Embryonic facial prominence (tissue), 1 donor: ENCODE measurements at regions not wholly inside any gene's neighbourhood (a gene's known extent, or its start where the extent isn't known, plus 50 kb on each side); places are given as distances from the start of the nearest gene placed in this dataset.
"Not testable (repeated sequence)": the region's sequence is repeated elsewhere in the genome, so short reads cannot be mapped to it uniquely, and the experiment has no call there.

Source experiments
- DNase-seq: peaks from one replicate; pipeline ENCODE4 v3.0.0-alpha.2; 2016; ENCODE audit errors: extremely low spot score

DNA sequence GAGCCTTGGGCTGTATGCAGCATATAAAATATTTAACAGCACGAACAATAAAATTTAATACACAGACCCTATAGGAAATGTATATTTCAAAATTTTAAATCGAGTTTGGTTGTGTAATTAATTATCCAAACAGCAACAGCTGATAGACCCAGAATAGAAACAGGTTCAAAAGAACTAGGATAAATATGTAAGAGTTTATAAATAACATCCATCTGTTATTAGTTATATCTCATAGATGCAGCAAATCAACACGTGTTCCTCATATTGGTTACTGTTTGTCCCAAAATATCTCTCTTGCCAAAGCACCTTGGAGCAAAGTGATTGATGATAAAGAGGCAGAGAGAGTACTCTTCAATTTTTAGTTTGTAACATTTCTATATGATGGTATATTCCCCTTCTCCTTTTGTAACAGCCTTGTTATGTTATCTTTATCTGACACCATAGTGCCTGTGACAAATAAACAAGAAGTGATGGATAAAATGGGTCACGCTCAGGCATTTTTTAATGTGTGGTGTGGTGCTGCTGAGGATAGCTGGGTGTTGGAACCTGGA is 260.6 kb upstream of the NBEA start:
- DNase-seq = no peak

DNA sequence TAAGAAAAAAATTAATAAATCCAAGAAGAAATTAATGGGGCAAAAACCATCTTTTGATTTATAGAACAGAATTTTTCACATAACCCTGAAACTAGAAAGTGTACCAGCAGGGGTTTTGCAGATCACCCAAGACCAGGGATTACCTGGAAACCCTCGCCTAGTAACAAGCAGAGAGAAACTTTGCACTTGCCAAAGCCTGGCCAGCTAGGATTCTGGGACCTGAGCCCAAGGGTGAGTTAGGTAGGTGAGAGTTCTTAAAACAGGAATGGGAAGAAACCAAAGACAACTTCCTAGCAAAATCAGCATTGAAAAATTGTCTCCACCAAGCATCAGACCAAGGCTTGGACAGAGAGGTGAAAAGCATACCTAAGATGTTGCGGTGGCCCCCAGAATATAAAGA is 247.0 kb upstream of the NBEA start:
- DNase-seq = no peak

DNA sequence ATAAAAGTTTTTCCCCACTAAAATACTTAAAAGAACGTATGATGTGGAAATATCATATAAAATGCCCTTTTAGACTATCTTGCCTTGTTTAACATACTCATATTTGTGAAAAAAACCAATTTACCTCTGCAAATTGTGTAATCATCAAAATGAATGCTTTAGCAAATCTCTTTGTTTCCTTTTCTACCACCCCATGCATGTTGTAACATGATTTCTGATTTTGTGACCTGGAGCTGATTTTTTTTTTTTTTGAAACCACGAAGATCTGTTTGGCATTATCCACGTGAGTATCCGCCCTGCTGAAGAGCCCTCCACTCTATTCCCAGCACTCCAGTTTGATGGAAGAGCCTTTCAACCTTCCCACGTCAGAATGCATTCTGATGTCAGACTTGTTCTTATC is 245.8 kb upstream of the NBEA start:
- DNase-seq = no peak

DNA sequence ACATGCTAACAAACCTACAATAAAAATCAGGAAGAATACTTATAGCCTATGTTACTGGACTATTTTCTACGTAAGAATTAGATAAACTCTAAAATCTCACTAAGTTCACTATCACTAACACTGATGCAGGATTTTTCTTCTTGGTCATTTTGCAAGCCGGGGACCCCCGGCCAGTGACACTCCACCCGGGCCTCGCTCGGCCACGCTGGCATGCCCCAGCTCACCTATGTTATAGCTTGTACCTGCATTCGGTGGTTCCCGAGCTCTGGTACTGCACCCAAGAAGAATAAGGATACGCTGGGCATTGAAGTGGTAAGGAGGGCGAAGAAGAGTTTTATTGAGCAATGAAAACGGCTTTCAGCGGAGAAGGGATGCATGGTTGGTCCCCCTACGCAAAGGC is 245.3 kb upstream of the NBEA start:
- no peak for DNase-seq

DNA sequence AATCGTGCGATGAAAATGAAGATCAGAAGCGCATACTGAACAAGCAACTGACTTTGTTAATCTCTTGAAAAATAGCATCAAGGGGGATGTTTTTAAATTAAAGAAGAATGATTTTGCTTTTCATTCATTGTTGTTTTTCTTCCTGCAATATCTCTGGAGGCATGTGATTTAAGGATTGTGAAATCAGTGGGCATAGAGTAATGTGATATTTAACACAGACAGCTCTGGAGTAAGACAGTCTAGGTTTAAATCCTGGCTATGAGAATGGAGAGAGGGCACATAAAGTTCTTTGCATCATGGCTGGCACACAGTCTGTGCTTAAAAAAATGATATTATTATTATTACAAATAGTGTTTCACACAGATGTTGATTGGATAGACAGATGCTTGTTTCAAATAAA is 243.1 kb upstream of the NBEA start:
- no peak for DNase-seq

DNA sequence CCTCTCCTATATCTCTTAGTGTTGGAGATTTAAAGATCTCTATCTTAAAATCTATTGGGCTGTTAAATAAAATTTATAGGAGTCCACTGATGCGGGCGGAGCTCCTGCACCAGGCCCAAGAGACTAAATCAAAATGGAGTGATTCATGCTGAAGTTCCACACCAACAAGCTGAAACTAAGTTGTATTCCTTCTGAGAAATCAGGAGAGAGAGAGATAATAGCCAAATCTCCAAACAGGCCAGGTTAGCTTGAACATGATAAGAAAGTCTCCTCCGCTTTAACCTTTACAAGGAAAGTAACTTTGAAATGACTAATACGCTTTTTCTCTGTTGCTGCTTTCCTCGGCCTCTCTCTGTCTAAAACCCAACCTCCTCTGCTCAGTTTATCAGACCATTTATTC is 241.9 kb upstream of the NBEA start:
- DNase-seq = no peak

DNA sequence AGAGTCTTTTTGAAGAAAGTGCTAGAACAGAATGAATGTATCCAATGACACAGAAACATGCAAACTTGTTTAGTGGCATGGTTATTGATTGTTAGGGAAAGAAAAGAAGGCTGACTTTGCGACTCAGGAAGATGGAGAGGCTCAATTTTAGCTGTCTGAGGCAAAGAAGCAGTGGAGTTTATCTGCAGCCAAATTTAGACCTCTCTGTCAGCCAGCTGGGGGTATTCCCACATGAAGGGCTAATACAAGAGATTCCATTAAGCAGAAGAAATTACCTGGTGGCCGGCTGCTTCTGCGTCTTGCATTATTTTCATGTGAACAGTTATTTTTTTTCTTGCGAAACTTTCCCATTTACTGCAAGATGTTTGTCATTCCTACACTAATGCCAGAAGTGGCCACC is 240.2 kb upstream of the NBEA start:
- DNase-seq = no peak

DNA sequence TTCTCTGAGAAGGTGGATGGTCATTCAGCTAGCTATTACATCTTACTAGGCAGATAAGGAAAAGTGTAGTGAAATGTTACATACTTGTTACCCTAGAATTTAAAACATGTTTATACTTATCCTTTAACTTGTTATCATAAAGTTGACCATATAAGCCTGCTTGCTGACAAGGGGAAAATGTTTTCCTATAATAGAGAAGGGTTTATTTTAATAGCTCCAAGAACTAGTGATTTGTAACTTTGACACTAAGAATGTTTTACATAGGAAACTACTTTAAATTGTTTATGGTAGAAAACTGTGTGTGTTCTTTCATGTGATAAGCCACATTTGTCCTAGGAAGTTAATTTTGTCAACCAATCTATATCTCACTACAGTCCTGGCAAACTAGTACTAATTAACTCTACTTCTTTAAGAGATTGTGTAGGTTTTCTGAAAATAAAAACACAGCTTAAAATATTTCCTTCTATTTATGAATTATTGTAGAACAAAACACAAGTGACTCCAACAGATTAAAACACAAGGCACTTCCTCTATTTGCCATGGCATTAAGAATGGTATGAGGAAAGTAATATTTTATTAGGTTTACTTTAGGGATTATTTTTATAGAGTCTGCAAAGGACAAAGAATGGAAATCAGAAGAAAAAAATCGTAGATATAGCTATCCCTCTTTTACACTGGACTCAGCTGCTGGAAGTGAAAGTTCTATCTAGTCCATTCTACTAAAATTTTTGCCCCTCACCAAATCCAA is 233.3 kb upstream of the NBEA start:
- DNase-seq = no peak

DNA sequence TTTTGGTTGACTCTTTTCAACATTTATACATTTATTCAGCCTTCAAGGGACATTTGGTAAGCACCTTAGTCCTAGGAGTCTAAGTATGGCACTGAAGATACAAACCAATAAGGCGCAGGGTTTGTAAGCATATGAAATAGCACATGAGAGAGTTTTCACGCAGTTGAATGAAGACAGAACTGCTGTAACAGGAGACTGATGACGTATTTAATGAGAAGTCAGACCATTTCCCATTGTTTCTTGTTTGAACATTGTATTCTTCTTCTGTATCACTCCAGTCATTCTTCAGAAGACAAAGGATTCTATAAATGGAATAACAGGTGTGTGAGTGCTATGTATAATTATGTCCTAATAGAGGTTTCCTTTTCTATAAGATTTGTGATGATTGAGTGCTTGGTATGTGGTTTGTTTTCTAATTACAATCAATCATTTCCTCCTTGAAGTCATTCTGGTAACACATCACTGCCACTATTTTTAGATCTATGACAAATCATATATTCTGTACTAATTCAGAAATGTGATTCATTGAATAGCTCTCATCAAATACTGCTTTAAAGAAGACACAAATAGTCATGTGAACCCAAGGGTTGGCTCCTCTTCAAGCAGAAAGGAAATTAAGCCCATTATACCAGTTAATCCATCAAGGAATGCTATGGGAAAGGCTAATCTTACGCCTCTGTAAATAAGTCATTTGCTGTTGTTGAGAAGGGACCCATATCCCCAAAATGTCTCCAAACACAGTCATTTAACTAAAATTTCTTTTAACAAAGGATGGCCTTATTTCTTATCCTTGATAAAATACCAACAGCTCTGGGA is 222.8 kb upstream of the NBEA start:
- no peak for DNase-seq

DNA sequence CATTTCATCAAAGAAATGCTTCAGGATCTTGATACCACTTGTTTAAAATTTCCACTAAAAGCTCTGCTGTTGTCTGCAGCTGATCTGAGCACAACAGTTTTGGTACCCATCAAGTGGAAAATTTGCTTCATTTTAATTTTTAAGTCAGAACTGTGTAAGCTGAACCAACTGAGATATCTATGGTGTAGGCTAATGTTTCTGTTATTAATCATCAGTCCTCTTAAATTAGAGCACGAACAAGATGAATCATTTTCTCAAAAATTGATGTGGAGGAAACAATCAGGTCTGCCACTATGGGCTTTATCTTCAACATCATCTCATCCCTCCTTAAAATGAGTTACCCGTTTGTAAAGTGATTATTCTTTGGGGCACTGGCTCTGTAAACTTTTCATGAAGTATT is 221.5 kb upstream of the NBEA start:
- DNase-seq = no peak

DNA sequence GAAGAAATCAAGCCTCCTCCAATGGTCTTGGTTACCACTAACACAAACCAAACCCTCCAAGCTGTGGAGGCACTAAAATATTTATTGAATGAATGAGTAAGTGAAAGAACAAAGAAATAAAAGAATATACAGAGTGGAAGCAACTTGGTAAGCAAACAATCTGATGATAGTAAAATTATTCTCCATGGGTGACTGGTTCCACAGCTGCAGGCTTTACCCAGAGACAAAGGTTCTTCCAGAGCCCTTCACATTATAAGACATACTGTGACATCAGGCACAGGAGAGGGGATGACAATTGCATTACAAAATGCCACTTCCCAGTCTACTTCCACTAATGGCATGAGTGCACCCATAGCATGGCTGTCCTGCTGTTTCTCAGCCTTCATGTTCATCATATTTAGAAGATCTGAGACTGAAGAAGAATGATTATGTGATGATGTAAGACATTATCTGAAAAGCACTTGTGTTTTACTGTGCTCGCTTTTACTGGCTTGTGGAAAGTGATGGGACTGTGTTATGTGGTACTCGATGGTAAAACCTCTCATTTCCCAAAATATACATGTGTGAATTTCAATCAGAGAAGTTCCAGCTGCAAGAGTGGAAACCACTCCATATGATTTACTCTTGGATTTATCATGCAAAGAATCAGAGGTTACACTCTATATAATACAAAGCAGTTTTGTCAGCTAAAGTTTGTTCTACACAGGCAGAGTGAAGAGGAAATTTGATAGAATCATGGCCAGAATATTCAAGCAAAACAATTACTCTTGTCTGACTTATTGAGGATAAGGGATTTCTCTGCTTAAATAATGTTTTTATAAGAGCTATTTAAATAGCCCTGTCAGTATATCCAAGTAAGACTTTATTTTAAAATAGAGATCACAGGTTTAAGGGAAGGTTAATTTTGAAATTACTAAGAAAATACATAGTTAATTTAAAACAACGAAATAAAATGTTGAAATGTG is 220.2 kb upstream of the NBEA start:
- no peak for DNase-seq

DNA sequence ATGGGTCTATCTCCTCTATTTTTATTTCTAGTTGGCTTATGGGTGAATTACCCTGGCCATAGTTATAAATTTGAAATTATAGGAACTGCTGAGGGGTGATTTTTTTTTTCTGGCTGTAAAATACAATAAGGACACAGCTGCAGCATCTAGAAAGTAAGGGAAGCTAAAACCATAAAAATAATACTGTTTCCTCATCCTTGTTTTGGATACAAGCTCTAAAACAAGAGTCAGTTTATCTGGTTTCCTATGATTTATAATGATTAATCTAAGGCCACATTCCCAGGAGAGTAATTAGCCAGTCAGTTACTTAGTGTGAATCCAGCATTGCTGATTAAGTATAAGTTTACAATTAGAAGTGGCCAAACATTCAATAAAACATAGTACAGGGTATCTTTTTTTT is 219.1 kb upstream of the NBEA start:
- no peak for DNase-seq

DNA sequence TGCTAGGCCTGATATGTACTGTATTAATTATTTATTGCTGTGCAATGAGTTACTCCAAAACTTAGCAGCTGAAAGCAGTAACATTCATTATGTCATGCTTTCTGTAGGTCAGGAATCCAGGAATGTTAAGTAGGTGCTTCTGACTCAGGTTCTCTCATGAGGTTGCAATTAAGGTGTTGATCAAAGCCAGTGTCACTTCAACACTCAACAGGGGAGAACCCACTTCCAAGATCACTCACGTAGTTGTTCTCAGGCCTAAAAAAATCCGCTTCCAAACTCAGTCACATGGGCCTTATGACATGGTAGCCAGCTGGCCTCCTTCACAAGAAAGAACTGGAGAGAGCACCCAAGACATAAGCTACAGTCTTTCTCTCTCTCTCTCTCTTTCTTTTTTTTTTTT is 211.1 kb upstream of the NBEA start:
- no peak for DNase-seq

DNA sequence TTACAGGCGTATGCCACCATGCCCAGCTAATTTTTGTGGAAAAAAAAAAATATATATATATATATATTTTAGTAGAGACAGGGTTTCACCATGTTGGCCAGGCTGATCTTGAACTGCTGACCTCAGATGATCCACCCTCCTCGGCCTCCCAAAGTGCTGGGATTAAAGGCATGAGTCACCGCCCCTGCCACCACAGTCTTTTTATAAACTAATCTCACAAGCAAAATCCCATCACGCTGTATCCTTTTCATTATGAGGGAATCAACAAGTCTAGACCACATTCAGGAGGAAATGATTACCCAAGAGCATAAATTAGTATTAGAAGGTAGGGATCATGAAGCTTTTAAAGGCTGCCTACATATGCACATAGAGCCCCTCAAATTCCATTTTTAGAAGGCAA is 210.6 kb upstream of the NBEA start:
- DNase-seq = no peak

DNA sequence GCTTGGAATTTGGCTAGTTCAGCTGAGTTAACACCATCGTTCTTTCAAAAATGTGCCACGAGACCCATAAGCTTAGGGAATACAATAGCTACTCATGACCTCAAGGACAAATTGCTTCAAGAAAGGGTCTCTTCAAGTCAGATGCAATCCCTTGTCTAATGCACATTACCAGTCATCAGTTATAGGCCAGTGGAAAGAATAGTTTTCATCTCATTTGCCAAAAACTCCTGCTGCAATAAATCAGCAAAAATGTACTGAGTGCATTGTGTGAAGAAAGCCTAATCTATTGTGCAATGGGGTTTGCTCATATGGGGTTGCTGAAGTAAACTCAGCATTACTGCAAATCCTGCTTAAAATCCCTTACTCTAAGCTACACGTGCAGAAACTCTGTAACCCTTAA is 208.3 kb upstream of the NBEA start:
- no peak for DNase-seq

DNA sequence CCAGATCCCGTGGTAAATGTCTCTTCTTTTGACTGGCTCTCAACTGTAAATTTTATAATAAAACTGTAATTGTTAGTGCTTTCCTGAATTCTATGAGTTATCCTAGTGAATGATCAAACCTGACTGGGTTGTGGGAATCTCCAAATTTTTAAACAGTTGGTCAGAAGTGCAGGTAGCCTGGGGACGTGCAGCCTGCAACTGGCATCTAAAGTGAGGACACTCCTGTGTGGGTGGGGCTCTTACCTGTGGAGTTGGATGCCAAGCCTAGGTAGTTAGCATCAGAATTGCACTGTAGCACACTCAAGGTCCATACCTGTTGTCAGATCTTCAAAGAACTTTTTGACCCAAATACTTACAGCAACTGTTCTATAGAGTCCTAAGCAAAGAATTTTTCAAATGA is 207.1 kb upstream of the NBEA start:
- no peak for DNase-seq

DNA sequence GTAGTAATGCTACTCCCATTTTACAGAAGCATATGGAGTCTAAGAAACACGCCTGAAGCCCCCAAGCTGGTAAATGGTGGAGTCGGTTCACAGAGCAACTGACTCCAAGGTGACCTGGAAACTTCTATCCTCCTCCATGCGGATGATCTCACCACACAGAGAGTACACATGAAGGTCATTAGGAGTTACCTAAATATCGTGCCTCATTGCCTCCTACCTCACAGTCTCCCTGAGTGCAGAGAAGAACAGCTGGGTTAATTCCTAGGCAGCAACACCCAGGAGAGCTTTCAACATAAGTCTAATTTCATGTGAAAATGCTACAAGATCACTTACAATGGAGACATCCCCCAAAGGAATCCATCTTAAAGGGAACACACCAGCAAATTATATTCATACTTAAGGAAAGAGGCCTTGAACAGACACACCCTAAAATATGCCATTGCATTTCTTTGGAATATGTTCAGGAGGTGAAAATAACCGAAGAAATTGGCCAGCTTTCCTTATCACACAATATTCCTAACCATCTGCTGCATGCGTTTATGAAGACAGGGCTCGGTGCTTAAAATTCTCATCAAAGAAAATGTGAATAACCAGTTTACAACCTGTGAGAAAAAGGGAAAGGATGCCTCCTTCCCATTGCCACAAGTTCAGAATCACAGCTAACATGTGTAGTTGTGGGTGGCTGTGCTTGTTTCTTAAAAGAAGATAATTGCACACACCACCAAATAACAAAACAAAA is 203.6 kb upstream of the NBEA start:
- DNase-seq = no peak

DNA sequence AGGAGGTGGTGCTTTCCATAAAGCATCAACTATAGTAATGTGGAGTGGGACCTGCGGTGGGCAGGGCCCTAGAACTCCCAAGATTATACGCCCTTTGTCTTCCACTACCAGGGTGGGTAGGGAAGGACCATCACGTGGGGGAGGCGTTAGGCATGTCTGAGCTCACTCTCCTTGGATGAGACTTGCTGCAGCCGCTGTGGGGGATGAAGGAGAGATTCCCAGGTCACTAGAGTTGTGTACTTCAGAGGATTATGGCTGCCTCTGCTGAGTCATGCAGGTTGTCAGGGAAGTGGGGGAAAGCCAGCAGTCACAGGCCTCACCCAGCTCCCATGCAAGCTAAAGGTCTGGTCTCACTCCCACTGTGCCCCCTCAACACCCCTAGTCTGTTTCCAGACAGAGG is 195.0 kb upstream of the NBEA start:
- not testable (repeated sequence) for DNase-seq

DNA sequence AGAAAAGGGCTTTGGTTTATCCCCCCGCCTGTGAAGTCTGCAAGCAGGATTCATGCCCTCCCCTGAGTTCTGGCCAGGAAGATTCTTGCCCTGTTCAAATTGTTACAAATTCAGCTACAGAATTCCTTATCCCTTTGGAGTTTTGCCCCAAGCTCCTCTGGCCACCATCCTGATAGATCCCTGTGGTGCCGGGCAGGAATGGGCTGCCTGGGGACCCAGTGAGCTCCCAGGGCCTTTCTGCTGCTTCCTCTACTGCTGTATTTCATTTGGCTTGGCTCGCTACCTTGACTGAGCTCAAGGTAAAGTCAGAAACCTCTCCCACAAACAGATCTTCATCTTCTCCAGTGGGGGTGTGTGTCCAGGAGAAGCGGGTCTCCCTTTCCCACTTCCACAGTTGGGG is 194.6 kb upstream of the NBEA start:
- DNase-seq = no peak

DNA sequence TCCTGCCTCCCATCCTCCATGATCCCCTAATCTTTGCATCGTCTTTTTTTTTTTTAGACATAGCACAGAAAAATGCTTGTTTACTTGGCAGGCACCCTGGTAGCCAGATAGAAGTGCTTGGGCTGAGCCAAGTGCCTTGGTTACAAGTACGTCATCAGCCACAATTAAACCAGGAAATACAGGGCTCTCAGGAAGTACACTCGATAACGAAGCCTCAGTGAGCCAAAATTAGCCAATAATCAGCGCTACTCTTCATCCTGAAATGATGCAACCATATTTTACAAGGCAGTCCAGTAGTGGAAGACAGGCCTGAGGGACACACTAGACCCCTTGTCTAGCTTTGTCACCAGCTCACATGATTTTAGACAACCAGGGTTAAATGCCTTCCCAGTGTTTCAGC is 194.0 kb upstream of the NBEA start:
- DNase-seq = no peak

DNA sequence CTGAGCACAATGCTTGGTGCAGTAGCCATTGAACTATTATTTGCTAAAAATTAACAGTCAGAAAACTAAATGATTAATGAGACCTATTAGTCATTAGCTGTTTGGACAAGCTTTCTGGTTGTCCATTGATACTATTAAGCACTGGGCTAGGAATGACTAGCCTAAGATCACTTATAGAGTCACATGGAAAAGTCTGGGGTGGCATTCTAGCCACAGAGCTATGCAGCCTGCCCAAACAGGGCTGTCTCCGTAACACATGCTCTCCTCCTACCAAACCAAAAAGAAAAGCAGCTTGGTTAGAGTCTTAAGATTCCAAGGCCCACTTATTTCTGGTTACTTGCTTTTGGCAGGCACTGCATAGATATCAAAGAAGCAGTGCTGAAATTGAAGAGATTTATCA is 193.5 kb upstream of the NBEA start:
- DNase-seq = no peak
